ENCODE measurements at regions not wholly inside any gene's neighbourhood (a gene's known extent, or its start where the extent isn't known, plus 50 kb on each side); places are given as distances from the start of the nearest gene placed in this dataset.

DNA sequence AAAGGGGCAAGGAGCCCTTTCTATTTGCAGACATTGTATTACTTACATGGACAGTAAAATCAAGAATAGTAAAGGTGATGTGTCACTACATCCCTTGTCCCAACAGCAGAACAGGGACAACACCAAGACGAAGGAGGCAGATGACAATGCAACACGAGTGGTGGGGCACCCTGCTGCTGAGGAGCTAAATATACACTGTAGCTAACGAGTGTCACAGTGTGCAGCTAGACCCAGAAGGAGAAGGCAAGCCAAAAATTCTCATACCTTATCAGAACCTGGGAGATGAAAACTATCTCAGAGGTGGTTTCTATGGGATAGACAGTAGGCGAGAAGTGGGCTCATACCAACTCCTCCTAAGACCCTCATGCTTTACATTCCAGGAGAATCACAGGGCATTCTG is 518.4 kb upstream of the LRRTM1 start:
- ATAC-seq (ENCODE audit: low read depth) (no peak), DNase-seq (ENCODE audit: low spot score) (no peak)
- no peak overlapping the region for H3K27ac ChIP-seq (ENCODE audit: poor library complexity, severe bottlenecking)
- H3K36me3 ChIP-seq (ENCODE audit: low read depth) = no peaks in the 10 kb centered on the region
- H3K4me3 ChIP-seq (ENCODE audit: severe bottlenecking) = no peak overlapping the region
- H3K27me3 ChIP-seq (ENCODE audit: insufficient read depth, poor library complexity, severe bottlenecking) = no peaks in the 10 kb centered on the region
- no peaks in the 10 kb centered on the region for H3K9me3 ChIP-seq (ENCODE audit: severe bottlenecking)
- TF ChIP-seq, protein P1, sequence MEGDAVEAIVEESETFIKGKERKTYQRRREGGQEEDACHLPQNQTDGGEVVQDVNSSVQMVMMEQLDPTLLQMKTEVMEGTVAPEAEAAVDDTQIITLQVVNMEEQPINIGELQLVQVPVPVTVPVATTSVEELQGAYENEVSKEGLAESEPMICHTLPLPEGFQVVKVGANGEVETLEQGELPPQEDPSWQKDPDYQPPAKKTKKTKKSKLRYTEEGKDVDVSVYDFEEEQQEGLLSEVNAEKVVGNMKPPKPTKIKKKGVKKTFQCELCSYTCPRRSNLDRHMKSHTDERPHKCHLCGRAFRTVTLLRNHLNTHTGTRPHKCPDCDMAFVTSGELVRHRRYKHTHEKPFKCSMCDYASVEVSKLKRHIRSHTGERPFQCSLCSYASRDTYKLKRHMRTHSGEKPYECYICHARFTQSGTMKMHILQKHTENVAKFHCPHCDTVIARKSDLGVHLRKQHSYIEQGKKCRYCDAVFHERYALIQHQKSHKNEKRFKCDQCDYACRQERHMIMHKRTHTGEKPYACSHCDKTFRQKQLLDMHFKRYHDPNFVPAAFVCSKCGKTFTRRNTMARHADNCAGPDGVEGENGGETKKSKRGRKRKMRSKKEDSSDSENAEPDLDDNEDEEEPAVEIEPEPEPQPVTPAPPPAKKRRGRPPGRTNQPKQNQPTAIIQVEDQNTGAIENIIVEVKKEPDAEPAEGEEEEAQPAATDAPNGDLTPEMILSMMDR (IDR thresholded peaks at IDR 0.05; ENCODE audit: poor library complexity, severe bottlenecking) = no peak
- H3K4me1 ChIP-seq (ENCODE audit: insufficient read depth, poor library complexity, severe bottlenecking) = no peaks in the 10 kb centered on the region

DNA sequence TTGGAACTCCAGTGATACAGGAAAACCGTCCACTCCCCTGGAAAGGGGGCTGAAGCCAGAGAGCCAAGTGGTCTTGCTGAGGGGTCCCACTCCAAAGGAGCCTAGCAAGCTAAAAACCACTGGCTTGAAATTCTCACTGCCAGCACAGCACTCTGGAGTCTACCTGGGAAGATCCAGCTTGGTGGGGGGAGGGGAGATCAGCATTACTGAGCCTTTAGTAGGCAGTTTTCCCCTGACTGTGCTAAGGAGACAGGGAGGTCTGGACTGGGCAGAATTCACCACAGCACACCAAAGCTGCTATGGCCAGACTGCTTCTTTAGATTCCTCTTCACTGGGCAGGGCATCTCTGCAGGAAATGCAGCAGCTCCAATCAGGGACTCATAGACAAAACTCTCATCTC is 510.7 kb upstream of the LRRTM1 start:
- Histone ChIP-seq H3K4me1 (ENCODE audit: insufficient read depth, poor library complexity, severe bottlenecking) (no peaks in the 10 kb centered on the region), H3K27me3 (ENCODE audit: insufficient read depth, poor library complexity, severe bottlenecking) (no peaks in the 10 kb centered on the region), H3K4me3 (ENCODE audit: severe bottlenecking) (no peak overlapping the region), H3K27ac (ENCODE audit: poor library complexity, severe bottlenecking) (no peak overlapping the region), H3K36me3 (ENCODE audit: low read depth) (no peaks in the 10 kb centered on the region), H3K9me3 (ENCODE audit: severe bottlenecking) (no peaks in the 10 kb centered on the region)
- TF ChIP-seq, protein P1 (IDR thresholded peaks at IDR 0.05; ENCODE audit: poor library complexity, severe bottlenecking) = no peak
- ATAC-seq (ENCODE audit: low read depth) (no peak), DNase-seq (ENCODE audit: low spot score) (no peak)

DNA sequence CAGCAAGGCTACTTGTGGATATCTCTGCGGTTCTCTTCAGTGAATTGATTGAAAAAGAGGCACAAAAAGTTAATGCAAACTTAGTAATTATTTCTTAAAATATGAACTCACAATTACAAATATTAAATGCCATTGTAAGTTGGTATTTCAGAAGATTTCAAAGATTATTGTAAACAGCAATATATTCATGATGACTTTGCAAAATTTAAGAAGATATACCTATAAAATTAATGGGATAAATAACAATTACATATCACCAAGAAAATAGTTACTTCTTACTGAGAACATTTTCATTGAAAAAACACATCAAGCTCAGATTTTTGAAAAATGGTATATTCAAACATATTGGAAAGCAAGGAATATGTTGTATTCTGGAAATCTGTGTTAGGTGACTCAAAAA is 482.0 kb upstream of the LRRTM1 start:
- Histone ChIP-seq H3K9me3 (ENCODE audit: severe bottlenecking) (no peaks in the 10 kb centered on the region), H3K27ac (ENCODE audit: poor library complexity, severe bottlenecking) (no peak overlapping the region), H3K4me1 (ENCODE audit: insufficient read depth, poor library complexity, severe bottlenecking) (no peaks in the 10 kb centered on the region), H3K27me3 (ENCODE audit: insufficient read depth, poor library complexity, severe bottlenecking) (peaks cover 3% of the 10 kb centered on the region), H3K4me3 (ENCODE audit: severe bottlenecking) (no peak overlapping the region), H3K36me3 (ENCODE audit: low read depth) (no peaks in the 10 kb centered on the region)
- no peak for DNase-seq (ENCODE audit: low spot score)
- TF ChIP-seq, protein P1 (IDR thresholded peaks at IDR 0.05; ENCODE audit: poor library complexity, severe bottlenecking) = no peak
- no peak for ATAC-seq (ENCODE audit: low read depth)

DNA sequence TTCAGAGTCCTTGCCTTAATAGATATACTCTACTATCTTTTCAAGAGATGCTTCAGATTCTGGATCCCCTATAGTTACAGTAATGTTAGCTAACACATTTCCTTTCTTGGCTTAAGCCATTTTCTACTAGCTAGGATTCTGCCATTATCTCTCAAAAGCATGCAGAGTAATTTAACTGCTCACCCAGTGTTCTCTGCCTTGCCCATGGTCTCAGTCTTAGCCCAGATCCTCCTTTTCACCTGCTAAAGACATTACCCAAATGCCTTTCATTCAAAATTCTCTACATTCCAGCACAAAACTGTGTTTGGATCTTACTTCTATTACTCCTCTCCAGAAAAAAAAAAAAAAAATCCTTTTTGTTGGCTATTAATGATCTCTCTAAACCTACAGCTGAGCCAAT is 474.2 kb upstream of the LRRTM1 start:
- TF ChIP-seq, protein P1 (IDR thresholded peaks at IDR 0.05; ENCODE audit: poor library complexity, severe bottlenecking) = no peak
- Histone ChIP-seq H3K4me3 (ENCODE audit: severe bottlenecking) (no peak overlapping the region), H3K9me3 (ENCODE audit: severe bottlenecking) (no peaks in the 10 kb centered on the region), H3K27me3 (ENCODE audit: insufficient read depth, poor library complexity, severe bottlenecking) (no peaks in the 10 kb centered on the region), H3K27ac (ENCODE audit: poor library complexity, severe bottlenecking) (no peak overlapping the region), H3K36me3 (ENCODE audit: low read depth) (no peaks in the 10 kb centered on the region), H3K4me1 (ENCODE audit: insufficient read depth, poor library complexity, severe bottlenecking) (no peaks in the 10 kb centered on the region)
- no peak for DNase-seq (ENCODE audit: low spot score)
- no peak for ATAC-seq (ENCODE audit: low read depth)

DNA sequence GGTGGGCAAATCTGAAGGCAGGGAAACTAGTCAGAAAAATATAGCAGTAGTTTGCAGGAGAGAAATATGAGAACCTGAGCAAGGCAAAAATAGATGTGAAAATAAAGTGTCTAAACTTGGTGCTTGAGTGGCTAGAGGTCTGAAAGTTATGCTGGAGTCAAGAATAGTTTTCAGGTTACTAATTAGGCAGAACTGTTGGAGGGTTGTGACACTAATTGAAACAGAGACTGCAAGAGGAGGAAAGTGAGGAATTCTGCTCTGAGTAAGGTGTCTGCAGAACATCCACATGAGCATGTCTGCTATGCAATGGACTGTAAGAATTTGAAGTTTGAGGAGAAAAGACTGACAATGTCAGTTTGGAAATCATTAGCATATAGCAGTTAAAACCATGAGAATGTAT is 444.0 kb upstream of the LRRTM1 start:
- H3K27me3 ChIP-seq (ENCODE audit: insufficient read depth, poor library complexity, severe bottlenecking) = no peaks in the 10 kb centered on the region
- no peak overlapping the region for H3K4me3 ChIP-seq (ENCODE audit: severe bottlenecking)
- DNase-seq (ENCODE audit: low spot score) (no peak), ATAC-seq (ENCODE audit: low read depth) (no peak)
- H3K4me1 ChIP-seq (ENCODE audit: insufficient read depth, poor library complexity, severe bottlenecking) = no peaks in the 10 kb centered on the region
- no peaks in the 10 kb centered on the region for H3K36me3 ChIP-seq (ENCODE audit: low read depth)
- no peak overlapping the region for H3K27ac ChIP-seq (ENCODE audit: poor library complexity, severe bottlenecking)
- no peaks in the 10 kb centered on the region for H3K9me3 ChIP-seq (ENCODE audit: severe bottlenecking)
- TF ChIP-seq, protein P1 (IDR thresholded peaks at IDR 0.05; ENCODE audit: poor library complexity, severe bottlenecking) = no peak

All from RWPE2 (cell line).